MM.1S (cell line): ENCODE measurements at regions not wholly inside any gene's neighbourhood (a gene's known extent, or its start where the extent isn't known, plus 50 kb on each side); places are given as distances from the start of the nearest gene placed in this dataset.

Experiments
- DNase-seq: peaks from one replicate; pipeline ENCODE4 v3.0.0-alpha.2; 2015
- H2AFZ ChIP-seq: fragments of 300-600 bp; sonication (generic); 2 replicates; pipeline ENCODE4 v1.6.0; 2016; ENCODE audit warnings: antibody characterized with exemption, low read length
- H3F3A ChIP-seq: fragments of 300-600 bp; sonication (generic); 2 replicates; pipeline ENCODE4 v1.6.1; 2016; ENCODE audit warnings: mild to moderate bottlenecking, antibody characterized with exemption, low read length, moderate library complexity, mixed read lengths; ENCODE audit not compliant: insufficient read depth
- H3K27ac ChIP-seq: fragments of 300-600 bp; sonication (generic); 2 replicates; pipeline ENCODE4 v1.5.1; 2016; ENCODE audit warnings: mild to moderate bottlenecking, low read length
- H3K27me3 ChIP-seq: fragments of 300-600 bp; sonication (generic); replicated peaks from 2 replicates; pipeline ENCODE4 v1.6.0; 2016; ENCODE audit warnings: low read length; ENCODE audit not compliant: insufficient read depth
- H3K36me3 ChIP-seq: fragments of 300-600 bp; sonication (generic); replicated peaks from 2 replicates; pipeline ENCODE4 v1.6.1; 2016; ENCODE audit warnings: mild to moderate bottlenecking, low read length, mixed read lengths; ENCODE audit not compliant: insufficient read depth
- H3K4me1 ChIP-seq: fragments of 300-600 bp; sonication (generic); 2 replicates; pipeline ENCODE4 v1.6.1; 2016; ENCODE audit warnings: low read length, mixed read lengths
- H3K4me2 ChIP-seq: fragments of 300-600 bp; sonication (generic); 2 replicates; pipeline ENCODE4 v1.6.0; 2016; ENCODE audit warnings: low read depth, low read length
- H3K4me3 ChIP-seq: fragments of 300-600 bp; sonication (generic); 2 replicates; pipeline ENCODE4 v1.5.1; 2016; ENCODE audit warnings: low read length, mixed read lengths
- H3K79me2 ChIP-seq: fragments of 300-600 bp; sonication (generic); 2 replicates; pipeline ENCODE4 v1.6.1; 2016; ENCODE audit warnings: mixed run types, low read length, mixed read lengths
- H3K9ac ChIP-seq: fragments of 300-600 bp; sonication (generic); 2 replicates; pipeline ENCODE4 v1.6.1; 2016; ENCODE audit warnings: low read length, mixed read lengths
- H3K9me2 ChIP-seq: fragments of 300-600 bp; sonication (generic); replicated peaks from 2 replicates; pipeline ENCODE4 v1.6.1; 2016; ENCODE audit warnings: mild to moderate bottlenecking, low read length, mixed read lengths; ENCODE audit not compliant: insufficient read depth
- H3K9me3 ChIP-seq: fragments of 300-600 bp; sonication (generic); replicated peaks from 2 replicates; pipeline ENCODE4 v1.6.1; 2016; ENCODE audit warnings: mild to moderate bottlenecking, low read length, mixed read lengths; ENCODE audit not compliant: insufficient read depth
- H4K20me1 ChIP-seq: fragments of 300-600 bp; sonication (generic); 2 replicates; pipeline ENCODE4 v1.6.1; 2016; ENCODE audit warnings: mild to moderate bottlenecking, low read length, moderate library complexity, mixed read lengths; ENCODE audit not compliant: insufficient read depth
- CTCF ChIP-seq: fragments of 300-600 bp; sonication (generic); IDR thresholded peaks from 2 replicates; pipeline ENCODE4 v1.5.1; 2016; ENCODE audit warnings: antibody characterized with exemption, low read length, mixed read lengths
- EZH2 ChIP-seq: fragments of 300-600 bp; sonication (generic); optimal IDR thresholded peaks from 2 replicates; pipeline ENCODE3; 2017; ENCODE audit warnings: low read depth, mild to moderate bottlenecking, antibody characterized with exemption, low read length, mixed read lengths
- EZH2phosphoT487 ChIP-seq: fragments of 300-600 bp; sonication (generic); IDR thresholded peaks from 2 replicates; pipeline ENCODE4 v1.6.1; 2018; ENCODE audit warnings: antibody characterized with exemption, low read length

GRCh38 chr12:123058980-123059379 lies 78.5 kb downstream of the ARL6IP4 start:
- H3K27ac ChIP-seq, result no peak overlapping the region
- H3K9me2 ChIP-seq, result no peaks in the 10 kb centered on the region
- no peaks in the 10 kb centered on the region for H3K79me2 ChIP-seq
- no peak overlapping the region for H2AFZ ChIP-seq
- H3K36me3 ChIP-seq, result no peaks in the 10 kb centered on the region
- no peaks in the 10 kb centered on the region for H4K20me1 ChIP-seq
- no peak overlapping the region for H3K4me3 ChIP-seq
- H3K9ac ChIP-seq, result no peak overlapping the region
- peaks cover 23% of the 10 kb centered on the region for H3K4me1 ChIP-seq
- no peaks in the 10 kb centered on the region for H3F3A ChIP-seq
- no peak for DNase-seq
- no peaks in the 10 kb centered on the region for H3K9me3 ChIP-seq
- H3K27me3 ChIP-seq, result no peaks in the 10 kb centered on the region
- no peak overlapping the region for H3K4me2 ChIP-seq
- TF ChIP-seq CTCF (no peak), EZH2 (no peak), EZH2phosphoT487 (no peak)

DNA sequence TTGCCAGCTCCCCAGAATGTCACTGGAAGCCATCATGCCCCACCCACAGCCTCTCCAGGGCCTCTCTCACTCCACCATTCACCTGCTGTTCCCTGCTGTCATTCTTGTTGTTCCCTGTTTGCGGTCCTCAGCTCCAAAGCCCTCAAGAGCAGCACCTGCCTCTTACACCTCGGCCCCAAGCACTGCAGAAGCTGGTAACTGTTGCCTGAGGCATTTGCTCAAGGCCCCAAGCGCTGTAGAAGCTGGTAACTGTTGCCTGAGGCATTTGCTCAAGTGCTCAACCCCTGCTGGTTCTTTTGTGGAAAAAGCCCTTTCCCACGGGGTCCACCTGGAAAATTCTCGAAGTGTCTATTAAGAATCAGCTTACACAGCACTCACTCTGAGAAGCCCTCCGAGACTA lies 78.0 kb downstream of the ARL6IP4 start:
- H2AFZ ChIP-seq, result no peak overlapping the region
- H3K36me3 ChIP-seq, result no peaks in the 10 kb centered on the region
- H3K79me2 ChIP-seq, result no peaks in the 10 kb centered on the region
- no peak for TF ChIP-seq EZH2
- TF ChIP-seq EZH2phosphoT487, result no peak
- TF ChIP-seq CTCF, result no peak
- H3K4me2 ChIP-seq, result no peak overlapping the region
- H4K20me1 ChIP-seq, result no peaks in the 10 kb centered on the region
- H3K4me3 ChIP-seq, result no peak overlapping the region
- H3F3A ChIP-seq, result no peaks in the 10 kb centered on the region
- no peak overlapping the region for H3K27ac ChIP-seq
- no peak overlapping the region for H3K9ac ChIP-seq
- H3K9me3 ChIP-seq, result no peaks in the 10 kb centered on the region
- no peaks in the 10 kb centered on the region for H3K9me2 ChIP-seq
- DNase-seq, result no peak
- H3K4me1 ChIP-seq, result peaks cover 18% of the 10 kb centered on the region
- no peaks in the 10 kb centered on the region for H3K27me3 ChIP-seq

DNA sequence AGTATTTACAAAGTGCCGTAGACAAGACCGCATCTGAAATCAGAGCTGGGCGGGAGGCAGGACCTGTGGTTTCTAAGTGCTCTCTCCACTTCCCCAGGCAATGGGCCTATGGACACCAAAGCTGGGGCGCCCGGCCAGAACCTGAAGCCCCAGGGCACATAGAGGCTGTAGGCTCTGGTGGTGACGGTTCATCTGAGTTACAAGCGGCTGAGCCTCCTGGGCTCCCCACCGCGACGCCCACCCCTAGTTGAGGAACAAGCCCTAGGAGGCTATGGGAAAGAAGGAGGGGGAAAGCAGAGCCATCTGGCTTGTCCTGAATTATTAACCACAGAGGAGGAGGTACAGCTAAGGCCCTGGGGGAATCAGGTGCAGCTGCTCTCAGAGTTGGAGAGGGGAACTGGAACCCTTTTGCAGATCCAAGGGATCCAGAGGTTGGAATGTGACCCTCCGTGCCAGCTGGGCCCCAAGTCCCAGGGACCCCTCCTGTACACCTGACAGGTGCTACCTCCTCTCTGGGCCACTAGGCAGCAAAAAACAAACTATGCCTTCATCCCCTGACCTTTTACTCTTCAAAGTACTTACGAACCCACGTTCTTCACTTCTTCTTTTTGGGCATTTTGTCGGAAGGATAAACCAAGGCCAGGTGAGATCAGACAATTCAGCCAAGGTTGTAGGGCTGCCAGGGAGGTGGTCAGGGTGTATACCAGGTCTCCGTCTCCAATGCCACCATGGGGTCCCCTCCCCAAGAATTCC lies 77.2 kb downstream of the ARL6IP4 start:
- Histone ChIP-seq H3K79me2 (no peaks in the 10 kb centered on the region), H2AFZ (no peak overlapping the region), H3K4me3 (no peak overlapping the region), H3F3A (no peaks in the 10 kb centered on the region), H3K9me2 (no peaks in the 10 kb centered on the region), H4K20me1 (no peaks in the 10 kb centered on the region), H3K4me2 (no peak overlapping the region), H3K27me3 (no peaks in the 10 kb centered on the region), H3K36me3 (no peaks in the 10 kb centered on the region), H3K9me3 (no peaks in the 10 kb centered on the region), H3K4me1 (peaks cover 10% of the 10 kb centered on the region), H3K27ac (no peak overlapping the region), H3K9ac (no peak overlapping the region)
- no peak for TF ChIP-seq EZH2
- no peak for TF ChIP-seq CTCF
- TF ChIP-seq EZH2phosphoT487, result no peak
- no peak for DNase-seq
